Keratinocyte (primary cell): ENCODE measurements at regions not wholly inside any gene's neighbourhood (a gene's known extent, or its start where the extent isn't known, plus 50 kb on each side); places are given as distances from the start of the nearest gene placed in this dataset.

Source experiments
- EZH2 ChIP-seq: IDR thresholded peaks from one replicate; pipeline ENCODE4 v1.6.1; 2012; ENCODE audit warnings: inconsistent platforms, mild to moderate bottlenecking, low read length, moderate library complexity
- TF ChIP-seq, protein P1 (sequence below), 3 experiments: IDR thresholded peaks in 1 of 3; conservative IDR thresholded peaks in 1 of 3; optimal IDR thresholded peaks in 1 of 3; 2 replicates in 2 of 3; 3 replicates in 1 of 3; pipeline versions ENCODE3 to v1.5.1; 2011; ENCODE audit warnings: low read length in 3 of 3, mild to moderate bottlenecking in 3 of 3, moderate library complexity in 2 of 3, control low read depth in 1 of 3, inconsistent platforms in 1 of 3; ENCODE audit not compliant: insufficient read depth in 2 of 3; ENCODE audit errors: extremely low read depth in 1 of 3

DNA sequence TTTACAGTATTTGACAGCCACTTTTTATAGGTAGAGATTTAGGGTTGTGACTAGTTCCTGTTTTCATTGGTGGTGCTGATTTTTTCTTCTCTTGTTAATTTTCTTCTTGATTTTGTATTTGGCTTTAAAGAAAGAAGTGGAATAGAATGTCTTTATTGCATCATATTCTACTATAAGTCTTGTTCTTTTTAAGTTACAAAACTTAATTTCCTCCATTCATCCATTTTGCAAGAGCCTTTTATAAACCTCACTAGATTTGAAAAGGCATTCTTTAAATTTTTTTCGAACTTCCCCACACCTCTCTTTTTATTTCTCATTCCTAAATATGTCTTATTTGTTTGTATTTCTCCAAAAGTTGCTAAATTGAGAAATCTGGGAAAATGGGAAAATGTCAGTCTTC is 1368.6 kb upstream of the ADGRL4 start:
- TF ChIP-seq, protein P1, sequence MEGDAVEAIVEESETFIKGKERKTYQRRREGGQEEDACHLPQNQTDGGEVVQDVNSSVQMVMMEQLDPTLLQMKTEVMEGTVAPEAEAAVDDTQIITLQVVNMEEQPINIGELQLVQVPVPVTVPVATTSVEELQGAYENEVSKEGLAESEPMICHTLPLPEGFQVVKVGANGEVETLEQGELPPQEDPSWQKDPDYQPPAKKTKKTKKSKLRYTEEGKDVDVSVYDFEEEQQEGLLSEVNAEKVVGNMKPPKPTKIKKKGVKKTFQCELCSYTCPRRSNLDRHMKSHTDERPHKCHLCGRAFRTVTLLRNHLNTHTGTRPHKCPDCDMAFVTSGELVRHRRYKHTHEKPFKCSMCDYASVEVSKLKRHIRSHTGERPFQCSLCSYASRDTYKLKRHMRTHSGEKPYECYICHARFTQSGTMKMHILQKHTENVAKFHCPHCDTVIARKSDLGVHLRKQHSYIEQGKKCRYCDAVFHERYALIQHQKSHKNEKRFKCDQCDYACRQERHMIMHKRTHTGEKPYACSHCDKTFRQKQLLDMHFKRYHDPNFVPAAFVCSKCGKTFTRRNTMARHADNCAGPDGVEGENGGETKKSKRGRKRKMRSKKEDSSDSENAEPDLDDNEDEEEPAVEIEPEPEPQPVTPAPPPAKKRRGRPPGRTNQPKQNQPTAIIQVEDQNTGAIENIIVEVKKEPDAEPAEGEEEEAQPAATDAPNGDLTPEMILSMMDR (optimal IDR thresholded peaks at IDR 0.05 in 1 of 3, IDR thresholded peaks at IDR 0.05 in 1 of 3, conservative IDR thresholded peaks at IDR 0.05 in 1 of 3; ENCODE audit: extremely low read depth in 1 of 3, insufficient read depth in 2 of 3, low read length in 3 of 3), result no peak
- TF ChIP-seq EZH2, result no peak
